Right ventricle myocardium superior (tissue), 1 donor: ENCODE measurements at regions not wholly inside any gene's neighbourhood (a gene's known extent, or its start where the extent isn't known, plus 50 kb on each side); places are given as distances from the start of the nearest gene placed in this dataset.
"Not testable (repeated sequence)": the region's sequence is repeated elsewhere in the genome, so short reads cannot be mapped to it uniquely, and the experiment has no call there.

Source experiments
- ATAC-seq: fragments of 200-7000 bp; cut with Tn5 transposase; one replicate; pipeline ENCODE4 v1.9.1; 2020; ENCODE audit warnings: mild to moderate bottlenecking; ENCODE audit not compliant: poor library complexity
- DNase-seq: peaks from one replicate; pipeline ENCODE4 v3.0.0-alpha.2; 2020
- intact Hi-C: fragments of 100-400 bp; cut with DNase I; formaldehyde crosslinking; loops from one replicate; pipeline ENCODE4 v1.11.2; 2022
- donor health status: DM: no; HTN: yes; CAD: no; lungs with severe emphysema.

DNA sequence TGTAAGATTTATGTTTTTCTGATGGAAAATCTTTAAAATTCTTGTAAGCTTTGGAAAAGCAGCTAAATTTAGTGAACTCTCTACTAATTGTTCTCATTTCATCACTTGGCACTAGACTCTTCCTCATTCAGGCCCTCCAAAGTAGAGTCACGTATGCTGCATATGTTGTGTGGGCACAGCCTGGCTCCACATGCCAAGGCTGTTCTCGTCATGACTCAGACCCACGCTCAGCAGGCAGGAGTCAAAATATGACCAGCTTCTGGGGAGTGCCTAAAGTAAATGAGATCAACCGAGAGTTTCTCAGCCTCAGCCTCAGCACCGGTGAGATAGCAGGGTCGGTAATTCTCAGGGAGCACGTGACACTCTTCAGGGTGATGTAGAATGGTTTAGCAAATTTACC lies 1672.9 kb downstream of the REEP3 start:
- DNase-seq: no peak
- no peak for ATAC-seq
- intact Hi-C loops: no loop called here

DNA sequence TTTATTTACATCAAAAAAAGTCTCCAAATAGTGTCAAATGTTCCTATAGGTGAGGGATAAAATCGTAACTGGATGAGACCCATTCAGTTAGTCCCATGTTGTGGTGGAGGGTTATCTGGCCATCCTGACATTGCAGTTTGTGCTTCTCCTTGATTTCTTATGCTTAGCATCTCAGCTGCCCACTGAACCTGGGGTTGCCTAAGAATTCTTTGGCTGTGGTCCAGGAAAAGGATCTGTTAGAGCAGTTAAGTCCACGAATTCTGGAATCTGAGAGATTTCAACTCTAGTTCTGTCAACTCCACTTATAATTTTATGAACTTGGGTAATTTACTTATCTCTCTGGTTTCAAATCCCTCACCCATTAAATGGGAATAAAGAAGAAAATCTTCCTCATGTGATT lies 1673.4 kb downstream of the REEP3 start:
- DNase-seq (no peak), ATAC-seq (no peak)
- intact Hi-C loops: no loop called here

DNA sequence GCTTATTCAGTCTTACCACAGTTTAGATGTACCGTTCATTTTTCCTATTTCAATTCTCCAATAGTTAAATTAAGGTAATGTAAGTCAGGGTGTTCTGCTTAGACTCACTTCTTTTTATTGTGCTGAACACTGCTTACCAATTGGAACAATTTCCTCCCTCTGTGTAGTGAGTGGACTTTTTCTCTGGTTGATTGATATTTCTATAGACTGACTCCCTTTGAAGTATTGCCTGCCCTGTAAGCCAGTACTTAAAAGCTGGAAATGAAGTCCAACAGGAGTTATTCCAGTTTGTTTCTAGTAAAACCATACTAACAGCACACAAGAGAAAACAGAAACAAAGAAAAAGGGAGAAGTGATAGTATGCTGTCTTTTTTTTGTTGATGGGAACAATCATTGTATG lies 1674.9 kb downstream of the REEP3 start:
- ATAC-seq (no peak), DNase-seq (no peak)
- intact Hi-C loops: no loop called here

DNA sequence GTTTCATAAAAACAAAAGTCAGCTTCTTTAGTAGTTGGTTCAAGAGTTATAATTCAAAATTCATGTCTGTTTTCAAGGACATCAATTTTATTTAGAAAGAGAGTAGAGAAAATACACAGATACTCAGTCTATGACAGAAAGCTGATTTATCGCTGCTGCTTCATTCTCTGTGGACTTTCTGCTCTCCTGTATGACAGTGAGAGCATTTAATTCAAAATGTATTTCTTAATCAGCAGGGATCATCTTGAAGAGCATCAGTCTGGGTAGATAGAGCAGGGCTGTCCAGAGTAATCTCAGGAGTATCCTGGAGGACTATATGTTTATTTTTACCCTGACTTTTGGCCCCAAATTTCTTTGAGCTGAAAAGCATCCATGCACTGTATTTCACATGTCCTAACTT lies 1676.7 kb downstream of the REEP3 start:
- ATAC-seq (no peak), DNase-seq (no peak)
- intact Hi-C loops: no loop called here

DNA sequence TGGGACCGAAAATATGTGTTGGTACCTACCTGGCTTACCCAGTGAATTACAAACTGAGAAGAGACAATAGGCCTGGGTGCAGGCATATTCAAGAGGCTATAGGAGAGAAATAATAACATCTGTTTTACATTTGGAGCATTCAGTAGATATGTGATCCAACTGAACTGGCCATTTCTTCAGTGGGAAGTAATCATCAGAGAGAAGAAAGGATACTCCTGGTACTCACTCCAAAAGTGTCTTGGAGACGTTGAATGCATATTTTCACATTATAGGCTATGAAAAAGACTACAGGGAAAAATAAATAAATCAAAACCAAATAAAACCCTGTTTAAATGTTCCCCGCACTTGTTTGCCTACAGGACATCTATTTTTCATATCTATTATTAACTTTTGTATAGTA lies 1680.3 kb downstream of the REEP3 start:
- DNase-seq: no peak
- no peak for ATAC-seq
- intact Hi-C loops: no loop called here

GRCh38 chr10:65204999-65205398 lies 1683.8 kb downstream of the REEP3 start:
- DNase-seq (no peak), ATAC-seq (no peak)
- intact Hi-C loops: no loop called here

DNA sequence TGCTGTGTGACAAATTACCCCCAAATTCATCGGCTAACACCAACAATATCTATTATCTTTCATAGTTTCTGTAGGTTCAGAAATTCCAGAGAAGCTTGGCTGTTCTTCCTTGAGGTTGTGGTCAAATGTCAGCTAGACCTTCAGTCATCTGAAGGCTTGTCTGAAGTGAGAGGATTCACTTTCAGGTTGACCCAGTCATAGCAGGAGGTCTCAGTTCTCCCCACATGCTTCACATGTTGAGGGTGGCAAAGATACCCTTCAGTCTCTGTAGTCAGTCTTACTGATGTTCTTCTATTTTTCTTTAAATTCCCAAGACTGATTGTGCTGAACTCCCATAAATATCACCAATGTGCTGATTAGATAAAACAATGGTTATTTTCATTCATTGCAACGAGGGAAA lies 1692.0 kb downstream of the REEP3 start:
- DNase-seq: no peak

GRCh38 chr10:65219444-65219843 lies 1698.2 kb downstream of the REEP3 start:
- intact Hi-C loops: no loop called here
- DNase-seq: no peak
- ATAC-seq: no peak

More for the DNA sequence above, 1692.0 kb downstream of the REEP3 start:
- ATAC-seq: no peak
- intact Hi-C loops: no loop called here

DNA sequence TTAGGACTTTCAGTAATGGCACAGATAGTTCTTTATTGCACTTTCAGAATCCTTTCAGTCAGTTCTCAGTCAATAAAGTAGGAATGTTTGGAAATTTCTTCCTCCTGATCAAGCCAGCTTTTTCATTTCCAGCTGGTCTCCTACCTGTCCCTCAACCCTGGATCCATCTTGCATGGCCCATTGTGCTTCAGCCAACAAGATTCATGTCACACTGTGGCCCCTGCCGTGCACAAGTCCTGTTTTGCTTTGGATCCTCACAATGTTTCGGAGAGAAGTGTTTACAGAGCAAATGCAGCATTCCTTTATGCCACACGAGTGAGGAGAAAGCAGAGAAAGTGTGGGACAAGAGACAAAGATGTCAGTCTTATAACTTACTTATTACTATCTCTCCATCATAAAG lies 1694.7 kb upstream of the LRRTM3 start:
- DNase-seq (no peak), ATAC-seq (no peak)
- intact Hi-C loops: no loop called here

- intact Hi-C loops: no loop called here
- ATAC-seq (no peak), DNase-seq (no peak)
Measured at GRCh38 chr10:65234261-65234660, 1691.6 kb upstream of the LRRTM3 start.

- DNase-seq (no peak), ATAC-seq (no peak)
- intact Hi-C loops: no loop called here
Measured at GRCh38 chr10:65235266-65235665, 1690.6 kb upstream of the LRRTM3 start.

DNA sequence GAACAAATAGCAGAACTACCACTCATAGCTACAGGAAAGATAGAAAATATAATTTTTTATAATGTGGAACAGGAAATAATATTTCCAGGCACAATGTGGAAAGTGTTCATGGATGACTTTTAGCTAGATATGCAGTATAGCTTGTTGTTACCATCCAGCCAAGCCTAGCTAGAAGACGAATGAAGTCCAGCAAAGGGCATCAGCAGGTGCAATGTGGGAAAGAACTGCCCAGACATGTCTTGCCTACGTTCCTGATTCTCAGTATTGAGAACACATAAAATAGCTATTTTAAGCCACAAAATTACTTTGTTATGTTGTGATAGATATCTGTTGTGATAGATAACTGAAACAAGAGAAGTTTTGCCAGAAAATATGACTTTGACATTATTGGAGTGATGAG lies 1690.0 kb upstream of the LRRTM3 start:
- ATAC-seq: no peak

GRCh38 chr10:65265451-65265954 lies 1660.3 kb upstream of the LRRTM3 start:
- no peak for ATAC-seq
- DNase-seq: no peak
- intact Hi-C loops: no loop called here

More for the DNA sequence above, 1690.0 kb upstream of the LRRTM3 start:
- DNase-seq: no peak
- intact Hi-C loops: no loop called here

GRCh38 chr10:65269551-65269950 lies 1656.3 kb upstream of the LRRTM3 start:
- DNase-seq, intact Hi-C loops, ATAC-seq: not testable (repeated sequence)

DNA sequence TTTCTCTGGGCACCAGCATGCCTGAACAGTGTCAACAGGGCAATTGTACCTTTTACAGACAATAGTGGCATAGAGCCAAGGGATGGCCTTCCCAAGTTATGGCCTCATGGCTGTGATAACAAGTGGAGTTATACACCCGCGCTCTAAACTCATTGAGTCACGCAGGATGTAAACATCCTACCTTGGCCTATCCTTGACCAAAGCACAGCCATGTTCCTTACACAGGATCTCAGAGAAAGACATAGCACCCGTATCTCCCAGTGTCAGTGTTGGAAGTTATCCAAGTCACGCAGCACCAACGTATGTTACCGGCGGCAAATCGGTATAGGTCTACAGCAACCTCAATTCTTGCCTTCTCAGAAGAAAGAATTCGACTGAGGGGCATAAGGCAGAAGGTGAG lies 1654.9 kb upstream of the LRRTM3 start:
- no peak for ATAC-seq
- intact Hi-C loops: no loop called here
- DNase-seq: no peak

GRCh38 chr10:65273115-65273514 lies 1652.7 kb upstream of the LRRTM3 start:
- no peak for ATAC-seq
- intact Hi-C loops: no loop called here
- no peak for DNase-seq

DNA sequence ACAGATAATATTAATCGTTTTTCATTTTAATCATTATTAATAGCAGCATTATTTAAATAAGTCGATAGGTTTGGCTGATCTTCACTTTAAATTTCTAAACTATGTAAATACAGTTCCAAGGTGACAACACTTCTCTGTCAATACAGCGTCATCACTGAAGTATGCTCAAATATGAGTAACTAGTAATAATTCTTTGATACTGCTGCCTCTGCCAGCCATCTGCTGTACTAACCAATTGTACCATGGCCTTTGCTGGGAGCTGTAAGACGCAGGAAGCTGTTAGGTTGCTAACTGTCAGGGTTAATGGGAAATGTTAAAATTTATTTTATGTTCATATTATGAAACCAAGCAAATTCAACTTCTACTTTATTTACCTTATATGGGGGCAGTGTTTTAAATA lies 1650.5 kb upstream of the LRRTM3 start:
- intact Hi-C loops: no loop called here
- ATAC-seq: no peak
- DNase-seq: no peak

- ATAC-seq (no peak), DNase-seq (no peak)
- intact Hi-C loops: no loop called here
Measured at GRCh38 chr10:65284495-65285041, 1641.3 kb upstream of the LRRTM3 start.

GRCh38 chr10:65285726-65286125 lies 1640.1 kb upstream of the LRRTM3 start:
- DNase-seq, intact Hi-C loops, ATAC-seq: not testable (repeated sequence)

- ATAC-seq: no peak
- intact Hi-C loops: no loop called here
Measured at GRCh38 chr10:65291286-65291685, 1634.5 kb upstream of the LRRTM3 start.

DNA sequence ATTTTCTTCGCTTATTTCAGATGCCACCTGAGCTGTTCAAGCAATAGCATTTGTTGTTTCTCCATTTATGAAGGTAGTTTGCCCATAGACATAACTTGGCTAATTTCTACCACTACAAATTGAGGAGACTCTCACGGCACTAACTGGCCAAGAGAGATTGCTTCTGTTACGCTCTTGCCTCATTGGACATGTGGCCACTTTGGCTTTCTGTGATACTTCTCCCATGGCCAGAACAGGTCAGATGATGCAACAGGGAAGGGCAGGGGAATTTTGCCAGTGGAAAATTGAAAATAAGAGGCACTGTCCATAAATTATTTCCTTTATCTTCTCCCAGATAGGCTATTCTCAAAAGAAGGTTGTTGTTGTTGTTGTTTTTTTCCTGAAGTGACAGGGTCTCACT lies 1633.3 kb upstream of the LRRTM3 start:
- DNase-seq: no peak
- ATAC-seq: no peak
- intact Hi-C loops: no loop called here

More at GRCh38 chr10:65291286-65291685, 1634.5 kb upstream of the LRRTM3 start:
- no peak for DNase-seq
